Peyer's patch (tissue), 4 donors: ENCODE measurements at regions not wholly inside any gene's neighbourhood (a gene's known extent, or its start where the extent isn't known, plus 50 kb on each side); places are given as distances from the start of the nearest gene placed in this dataset.
"Not testable (repeated sequence)": the region's sequence is repeated elsewhere in the genome, so short reads cannot be mapped to it uniquely, and the experiment has no call there.

Source experiments
- DNase-seq, 3 donors: peaks; one replicate each; pipeline ENCODE4 v3.0.0-alpha.2; 2017 to 2019
- H3K27ac ChIP-seq, 4 donors: fragments of 200-600 bp; sonication (generic); one replicate each; pipeline ENCODE4 v1.5.1; 2016 to 2019
- H3K27me3 ChIP-seq, 2 donors: fragments of 200-600 bp; sonication (generic); one replicate each; pipeline ENCODE4 v1.5.1; 2019
- H3K36me3 ChIP-seq, 3 donors: fragments of 200-600 bp; sonication (generic); one replicate each; pipeline ENCODE4 v1.5.1; 2016 to 2019
- H3K4me1 ChIP-seq, 4 donors: fragments of 200-600 bp; sonication (generic); one replicate each; pipeline ENCODE4 v1.5.1; 2016 to 2019
- H3K4me3 ChIP-seq, 4 donors: fragments of 200-600 bp; sonication (generic); 1 replicate in 3 of 4; 2 replicates in 1 of 4; pipeline ENCODE4 v1.5.1; 2016 to 2019; ENCODE audit warnings: mild to moderate bottlenecking in 1 of 4
- H3K9me3 ChIP-seq, 4 donors: fragments of 200-600 bp; sonication (generic); one replicate each; pipeline ENCODE4 v1.5.1; 2016 to 2019; ENCODE audit warnings: mild to moderate bottlenecking in 1 of 4
- POLR2A ChIP-seq, 2 donors: fragments of 450-650 bp; IDR thresholded peaks; one replicate each; pipeline ENCODE4 v1.5.1; 2017; ENCODE audit warnings: antibody characterized with exemption in 2 of 2, mild to moderate bottlenecking in 2 of 2, moderate library complexity in 2 of 2
- TF ChIP-seq, protein P1 (sequence below), 6 experiments: fragments of 450-650 bp in 4 of 6; fragments of 200-600 bp in 2 of 6; sonication (generic) in 1 of 6; IDR thresholded peaks; one replicate each; pipeline ENCODE4 v1.5.1; 2017 to 2019; ENCODE audit warnings: antibody characterized with exemption in 6 of 6, mild to moderate bottlenecking in 3 of 6, moderate library complexity in 1 of 6

- no peaks in the 10 kb centered on the region for H3K4me1 ChIP-seq
- no peak for TF ChIP-seq POLR2A (IDR thresholded peaks at IDR 0.05)
- TF ChIP-seq, protein P1, sequence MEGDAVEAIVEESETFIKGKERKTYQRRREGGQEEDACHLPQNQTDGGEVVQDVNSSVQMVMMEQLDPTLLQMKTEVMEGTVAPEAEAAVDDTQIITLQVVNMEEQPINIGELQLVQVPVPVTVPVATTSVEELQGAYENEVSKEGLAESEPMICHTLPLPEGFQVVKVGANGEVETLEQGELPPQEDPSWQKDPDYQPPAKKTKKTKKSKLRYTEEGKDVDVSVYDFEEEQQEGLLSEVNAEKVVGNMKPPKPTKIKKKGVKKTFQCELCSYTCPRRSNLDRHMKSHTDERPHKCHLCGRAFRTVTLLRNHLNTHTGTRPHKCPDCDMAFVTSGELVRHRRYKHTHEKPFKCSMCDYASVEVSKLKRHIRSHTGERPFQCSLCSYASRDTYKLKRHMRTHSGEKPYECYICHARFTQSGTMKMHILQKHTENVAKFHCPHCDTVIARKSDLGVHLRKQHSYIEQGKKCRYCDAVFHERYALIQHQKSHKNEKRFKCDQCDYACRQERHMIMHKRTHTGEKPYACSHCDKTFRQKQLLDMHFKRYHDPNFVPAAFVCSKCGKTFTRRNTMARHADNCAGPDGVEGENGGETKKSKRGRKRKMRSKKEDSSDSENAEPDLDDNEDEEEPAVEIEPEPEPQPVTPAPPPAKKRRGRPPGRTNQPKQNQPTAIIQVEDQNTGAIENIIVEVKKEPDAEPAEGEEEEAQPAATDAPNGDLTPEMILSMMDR (IDR thresholded peaks at IDR 0.05) = no peak
- no peaks in the 10 kb centered on the region for H3K9me3 ChIP-seq
- no peak overlapping the region for H3K27ac ChIP-seq
- DNase-seq = no peak
- H3K36me3 ChIP-seq = no peaks in the 10 kb centered on the region
- no peaks in the 10 kb centered on the region for H3K27me3 ChIP-seq
- no peak overlapping the region for H3K4me3 ChIP-seq
Measured at GRCh38 chr22:22958621-22959020, 71.0 kb downstream of the IGLL5 start.

DNA sequence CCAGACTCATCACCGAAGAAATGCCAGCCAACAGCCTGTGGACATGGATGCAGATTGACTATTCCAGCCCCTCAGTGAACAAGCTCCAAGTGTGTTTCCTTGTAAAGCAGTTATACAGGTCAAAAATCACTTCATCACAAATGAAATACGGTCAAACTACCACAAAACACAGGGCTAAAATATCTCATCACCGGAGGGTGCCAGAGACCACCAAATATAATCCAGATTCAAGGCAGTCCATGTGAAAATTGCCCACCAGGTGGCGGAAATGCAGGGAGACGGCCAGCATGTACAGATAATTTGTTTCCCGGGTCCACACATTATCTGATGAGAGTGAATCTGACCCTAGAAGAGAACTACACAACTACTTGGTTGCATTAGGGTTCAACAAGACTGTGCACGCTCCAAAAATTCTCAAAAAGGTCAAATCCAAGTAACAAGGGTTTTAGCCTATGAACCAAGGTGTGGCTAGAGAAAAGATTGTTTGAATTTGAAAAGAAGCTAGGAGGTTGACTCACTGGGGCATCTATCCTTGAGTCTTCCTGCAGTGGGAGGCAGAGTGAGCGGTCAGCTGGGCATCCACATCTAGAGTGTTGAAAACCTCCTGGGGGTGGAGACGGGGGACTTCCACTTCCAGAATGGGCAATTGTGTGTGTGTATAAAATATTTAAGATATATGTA, 71.7 kb downstream of the IGLL5 start:
- Histone ChIP-seq H3K27me3 (no peaks in the 10 kb centered on the region), H3K4me3 (no peak overlapping the region), H3K36me3 (no peaks in the 10 kb centered on the region), H3K9me3 (no peaks in the 10 kb centered on the region), H3K4me1 (no peaks in the 10 kb centered on the region), H3K27ac (no peak overlapping the region)
- peak in 2 of 3 donors; percentile 87 to 92 for DNase-seq
- TF ChIP-seq, protein P1 (IDR thresholded peaks at IDR 0.05) = peak; percentile 83 to 94 (median 90)
- TF ChIP-seq POLR2A (IDR thresholded peaks at IDR 0.05) = no peak

DNA sequence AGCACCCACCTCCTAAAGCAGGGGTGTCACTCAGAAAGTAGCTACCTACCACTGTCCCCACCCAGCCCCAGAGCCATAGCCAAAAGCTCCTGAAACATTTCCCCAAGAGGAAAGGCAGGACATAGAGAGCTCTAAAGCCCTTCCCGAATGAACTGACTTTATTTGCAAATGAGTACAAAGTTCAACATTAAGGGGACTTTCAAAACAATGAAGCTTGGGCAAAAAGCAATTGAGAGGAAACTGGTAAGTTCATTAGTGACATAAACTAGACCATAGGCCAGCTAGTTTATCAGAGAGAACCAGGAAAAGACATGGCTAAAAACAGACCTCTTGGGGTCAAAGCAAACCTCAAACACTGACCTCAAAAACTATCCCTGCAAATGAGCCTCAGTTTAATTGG, 72.7 kb downstream of the IGLL5 start:
- Histone ChIP-seq H3K9me3 (no peaks in the 10 kb centered on the region), H3K27me3 (no peaks in the 10 kb centered on the region), H3K4me1 (no peaks in the 10 kb centered on the region), H3K36me3 (no peaks in the 10 kb centered on the region), H3K27ac (no peak overlapping the region), H3K4me3 (no peak overlapping the region)
- DNase-seq = no peak
- no peak for TF ChIP-seq POLR2A (IDR thresholded peaks at IDR 0.05)
- TF ChIP-seq, protein P1 (IDR thresholded peaks at IDR 0.05) = no peak

DNA sequence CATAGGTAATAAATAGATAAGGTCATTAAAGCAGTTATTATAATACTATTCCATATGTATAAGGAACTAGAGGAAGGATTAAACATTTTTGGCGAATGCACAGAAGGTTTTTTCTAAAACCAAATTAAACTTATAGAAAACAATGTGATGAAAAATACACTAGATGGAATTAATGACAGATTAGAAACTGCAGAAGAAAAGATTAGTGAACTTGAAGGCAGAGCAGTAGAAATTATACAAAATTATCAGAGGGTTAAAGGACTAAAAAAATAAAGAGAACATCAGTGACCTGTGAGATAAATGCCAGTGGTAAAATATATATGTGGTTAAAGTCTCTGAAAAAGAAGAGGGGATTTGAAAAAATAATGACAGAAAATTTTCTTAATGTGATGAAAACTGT, 74.0 kb downstream of the IGLL5 start:
- no peaks in the 10 kb centered on the region for H3K27me3 ChIP-seq
- TF ChIP-seq, protein P1 (IDR thresholded peaks at IDR 0.05) = no peak

GRCh38 chr22:22968366-22968765, 80.8 kb downstream of the IGLL5 start:
- Histone ChIP-seq H3K36me3 (no peaks in the 10 kb centered on the region), H3K27me3 (peaks cover 0 to 7% of the 10 kb centered on the region in 2 donors), H3K27ac (no peak overlapping the region), H3K4me1 (no peaks in the 10 kb centered on the region), H3K9me3 (no peaks in the 10 kb centered on the region), H3K4me3 (no peak overlapping the region)
- TF ChIP-seq, protein P1 (IDR thresholded peaks at IDR 0.05) = no peak
- TF ChIP-seq POLR2A (IDR thresholded peaks at IDR 0.05) = no peak
- DNase-seq = no peak

More for the DNA sequence above, 74.0 kb downstream of the IGLL5 start:
- no peaks in the 10 kb centered on the region for H3K4me1 ChIP-seq
- no peaks in the 10 kb centered on the region for H3K9me3 ChIP-seq
- DNase-seq = no peak
- H3K36me3 ChIP-seq = no peaks in the 10 kb centered on the region
- no peak overlapping the region for H3K4me3 ChIP-seq
- no peak overlapping the region for H3K27ac ChIP-seq

- H3K36me3 ChIP-seq, H3K27me3 ChIP-seq, H3K4me3 ChIP-seq, H3K4me1 ChIP-seq, H3K9me3 ChIP-seq, H3K27ac ChIP-seq, DNase-seq: not testable (repeated sequence)
Measured at GRCh38 chr22:22972605-22973004, 85.0 kb downstream of the IGLL5 start.
